Large intestine (tissue), 3 donors: ENCODE measurements at regions not wholly inside any gene's neighbourhood (a gene's known extent, or its start where the extent isn't known, plus 50 kb on each side); places are given as distances from the start of the nearest gene placed in this dataset.
"Not testable (repeated sequence)": the region's sequence is repeated elsewhere in the genome, so short reads cannot be mapped to it uniquely, and the experiment has no call there.

Experiments
- DNase-seq, 2 donors: peaks; one replicate each; pipeline versions ENCODE4 v3.0.0 to v3.0.0-alpha.2; 2013
- H3K27ac ChIP-seq: one replicate; pipeline ENCODE4 v1.5.1; 2013; ENCODE audit warnings: low read length
- H3K27me3 ChIP-seq: 2 replicates; pipeline ENCODE4 v1.6.1; 2013; ENCODE audit warnings: low read length; ENCODE audit not compliant: control insufficient read depth, insufficient read depth
- H3K36me3 ChIP-seq: 2 replicates; pipeline ENCODE4 v1.6.1; 2013; ENCODE audit warnings: low read length; ENCODE audit not compliant: control insufficient read depth, insufficient read depth
- H3K4me1 ChIP-seq: one replicate; pipeline ENCODE4 v1.6.1; 2013; ENCODE audit warnings: low read length; ENCODE audit not compliant: control insufficient read depth, insufficient read depth
- H3K4me3 ChIP-seq: one replicate; pipeline ENCODE4 v1.5.1; 2013; ENCODE audit warnings: low read length
- H3K9me3 ChIP-seq: one replicate; pipeline ENCODE4 v1.6.1; 2013; ENCODE audit warnings: mild to moderate bottlenecking, low read depth, low read length, moderate library complexity; ENCODE audit not compliant: control insufficient read depth
- WGBS: methylation state at CpG from one replicate; pipeline ENCODE4 v1.1.5; 2013; ENCODE audit warnings: low lambda C conversion rate; ENCODE audit not compliant: insufficient coverage; 5-methylcytosine and 5-hydroxymethylcytosine counted together

DNA sequence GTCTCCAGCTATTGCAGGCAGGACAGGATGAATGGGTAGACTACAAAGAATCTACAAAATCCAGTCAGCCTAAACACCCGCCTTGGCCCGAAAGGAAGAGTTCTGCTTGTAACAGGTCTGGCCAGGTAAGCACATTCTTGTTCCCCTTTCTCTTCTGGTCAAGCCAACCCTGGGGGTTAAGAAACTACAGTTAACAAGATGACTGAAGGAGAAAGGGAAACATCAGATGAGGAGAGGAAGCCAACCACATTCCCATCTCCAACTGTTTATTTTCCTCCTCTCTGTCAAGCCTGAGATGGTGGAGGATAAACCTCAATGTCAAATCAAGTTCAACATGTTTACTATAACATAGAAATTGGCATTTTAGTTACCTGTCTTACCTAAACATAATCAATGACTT, 198.9 kb downstream of the IPMK start:
- DNase-seq = no peak
- Histone ChIP-seq H3K27ac (no peak overlapping the region), H3K4me3 (no peak overlapping the region), H3K4me1 (no peaks in the 10 kb centered on the region), H3K9me3 (no peaks in the 10 kb centered on the region), H3K27me3 (no peaks in the 10 kb centered on the region), H3K36me3 (no peaks in the 10 kb centered on the region)
- no CpG with 5 or more reads among the region's 2 CpGs for WGBS

DNA sequence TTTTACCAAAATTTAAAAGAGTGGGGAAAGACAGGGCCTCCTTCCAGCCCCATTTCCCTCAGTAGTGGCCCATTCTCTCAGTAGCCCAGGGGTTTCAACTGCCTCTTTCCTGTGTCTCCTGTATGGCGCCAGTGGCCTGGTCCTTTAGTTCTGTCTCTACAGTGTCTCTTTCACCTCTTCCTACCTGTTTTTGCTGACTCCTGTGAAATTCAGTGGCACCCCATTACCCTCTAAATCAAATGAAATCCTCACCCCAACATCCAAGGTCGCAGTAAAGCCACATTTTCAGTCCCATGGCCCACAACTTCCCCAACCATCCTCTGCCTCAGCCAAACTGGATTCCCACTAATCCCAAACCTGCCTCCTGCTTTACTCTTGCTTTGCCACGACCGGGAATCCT, 200.7 kb downstream of the IPMK start:
- no CpG with 5 or more reads among the region's 4 CpGs for WGBS
- Histone ChIP-seq H3K27me3 (no peaks in the 10 kb centered on the region), H3K27ac (no peak overlapping the region), H3K9me3 (no peaks in the 10 kb centered on the region), H3K4me3 (no peak overlapping the region), H3K4me1 (no peaks in the 10 kb centered on the region), H3K36me3 (no peaks in the 10 kb centered on the region)
- DNase-seq = no peak

DNA sequence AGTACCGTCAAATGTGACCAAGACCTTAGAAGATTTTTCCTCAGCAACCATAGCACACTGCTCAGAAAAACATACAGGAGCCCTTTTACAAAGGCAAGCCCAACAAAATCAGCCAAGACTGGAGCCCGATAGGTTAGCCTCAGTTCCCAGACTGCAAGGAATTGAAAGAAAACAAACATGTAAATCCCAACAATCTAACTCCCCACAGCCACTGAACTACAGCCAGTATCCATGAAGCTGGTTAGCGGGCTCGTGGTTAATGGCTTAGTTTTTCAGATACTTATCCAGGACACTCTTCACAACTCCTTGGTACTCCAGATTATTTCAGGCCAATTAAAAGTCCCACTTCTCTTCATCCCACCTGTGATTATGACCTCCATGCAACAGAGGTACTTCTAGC, 201.6 kb downstream of the IPMK start:
- Histone ChIP-seq H3K27ac (no peak overlapping the region), H3K4me1 (no peaks in the 10 kb centered on the region), H3K9me3 (no peaks in the 10 kb centered on the region), H3K4me3 (no peak overlapping the region), H3K36me3 (no peaks in the 10 kb centered on the region), H3K27me3 (no peaks in the 10 kb centered on the region)
- WGBS = no CpG with 5 or more reads among the region's 4 CpGs
- DNase-seq = no peak

DNA sequence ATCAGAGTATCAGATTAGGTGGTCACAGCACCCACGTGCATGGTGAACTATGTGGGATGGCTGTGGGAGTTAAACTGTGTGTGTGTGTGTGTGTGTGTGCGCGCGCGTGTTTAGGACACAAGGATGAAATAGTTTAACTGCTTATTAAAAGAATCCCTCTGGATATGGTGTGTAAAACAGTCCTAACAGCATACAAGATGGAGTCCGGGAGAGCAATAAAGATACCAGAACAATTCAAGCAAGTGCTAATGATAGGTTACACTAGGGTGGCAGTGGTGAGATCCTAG, 202.2 kb downstream of the IPMK start:
- Histone ChIP-seq H3K27me3 (no peaks in the 10 kb centered on the region), H3K9me3 (no peaks in the 10 kb centered on the region), H3K36me3 (no peaks in the 10 kb centered on the region), H3K4me1 (no peaks in the 10 kb centered on the region), H3K27ac (no peak overlapping the region), H3K4me3 (no peak overlapping the region)
- no CpG with 5 or more reads among the region's 6 CpGs for WGBS
- no peak for DNase-seq

DNA sequence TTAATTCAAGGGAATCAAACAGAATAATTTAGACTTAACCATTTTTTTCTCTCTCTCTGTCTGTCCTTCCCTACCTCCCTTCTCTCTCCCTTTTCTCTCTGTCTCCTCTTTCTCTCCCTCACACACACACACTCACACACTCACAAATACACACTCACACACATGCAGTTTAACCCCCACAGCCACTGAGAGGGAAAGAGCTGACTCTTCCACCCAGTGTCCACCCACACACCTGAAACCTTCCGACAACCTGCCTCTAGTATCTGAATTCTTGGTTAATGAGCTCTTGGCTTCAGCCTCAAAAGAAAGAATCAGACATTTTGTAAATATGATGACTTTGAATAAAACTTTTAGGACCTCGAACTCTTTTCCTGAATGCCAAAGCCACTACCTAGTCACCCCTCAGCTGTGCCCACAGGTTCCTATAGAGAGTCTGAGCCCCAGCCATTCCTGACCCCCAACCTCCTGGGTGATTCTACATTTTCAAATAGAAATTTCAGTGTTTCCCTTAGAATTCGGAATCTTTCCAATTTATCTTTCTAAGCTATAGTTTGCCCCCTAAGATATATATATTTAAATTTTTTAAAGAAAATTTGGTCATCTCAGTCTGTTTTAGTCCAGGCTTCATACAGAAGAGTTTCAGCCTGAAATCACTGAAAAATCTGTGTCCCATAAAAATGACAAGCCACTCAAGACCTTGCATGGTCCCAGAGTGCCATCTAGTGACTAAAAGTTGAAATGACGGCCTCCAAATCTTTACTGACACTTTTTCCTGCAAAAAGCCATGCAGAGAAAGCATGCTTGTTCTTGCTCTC, 202.8 kb downstream of the IPMK start:
- DNase-seq = peak; percentile 13 to 31

DNA sequence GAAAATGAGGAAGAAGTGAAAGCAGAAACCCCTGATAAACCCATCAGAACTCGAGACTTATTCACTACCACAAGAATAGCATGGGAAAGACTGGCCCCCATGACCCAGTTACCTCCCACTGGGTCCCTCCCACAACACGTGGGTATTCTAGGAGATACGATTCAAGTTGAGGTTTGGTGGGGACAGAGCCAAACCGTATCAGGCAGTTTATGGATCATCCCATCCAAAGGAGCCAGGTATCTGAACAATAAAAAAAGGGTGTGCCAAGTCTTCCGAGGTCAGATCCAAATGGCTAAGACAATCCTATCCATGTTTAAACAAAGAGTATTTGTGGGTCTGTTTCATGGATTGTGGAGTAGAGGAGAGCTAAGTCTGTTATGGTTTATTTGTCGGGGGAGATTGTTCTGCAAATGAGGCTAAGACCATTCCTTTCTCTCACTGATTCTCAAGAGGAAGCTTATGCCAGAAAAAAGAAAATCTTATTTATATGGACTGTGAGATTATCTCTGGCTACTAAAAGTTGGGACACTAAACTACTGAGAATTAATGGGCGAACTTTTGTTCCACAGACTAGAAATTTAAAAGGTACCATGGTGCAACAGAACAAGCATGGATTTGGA, 203.7 kb downstream of the IPMK start:
- H3K4me1 ChIP-seq = no peaks in the 10 kb centered on the region
- H3K4me3 ChIP-seq = no peak overlapping the region
- no peaks in the 10 kb centered on the region for H3K36me3 ChIP-seq
- DNase-seq = peak in 1 of 2 donors; percentile 23
- no peaks in the 10 kb centered on the region for H3K9me3 ChIP-seq
- no peaks in the 10 kb centered on the region for H3K27me3 ChIP-seq
- 100% methylated on average over 1 of the region's 7 CpGs for WGBS
- H3K27ac ChIP-seq = no peak overlapping the region

More for the DNA sequence above, 202.8 kb downstream of the IPMK start:
- H3K4me1 ChIP-seq = no peaks in the 10 kb centered on the region
- 70% methylated on average over 2 of the region's 4 CpGs for WGBS
- H3K4me3 ChIP-seq = no peak overlapping the region
- no peaks in the 10 kb centered on the region for H3K27me3 ChIP-seq
- H3K9me3 ChIP-seq = no peaks in the 10 kb centered on the region
- H3K27ac ChIP-seq = no peak overlapping the region
- H3K36me3 ChIP-seq = no peaks in the 10 kb centered on the region

DNA sequence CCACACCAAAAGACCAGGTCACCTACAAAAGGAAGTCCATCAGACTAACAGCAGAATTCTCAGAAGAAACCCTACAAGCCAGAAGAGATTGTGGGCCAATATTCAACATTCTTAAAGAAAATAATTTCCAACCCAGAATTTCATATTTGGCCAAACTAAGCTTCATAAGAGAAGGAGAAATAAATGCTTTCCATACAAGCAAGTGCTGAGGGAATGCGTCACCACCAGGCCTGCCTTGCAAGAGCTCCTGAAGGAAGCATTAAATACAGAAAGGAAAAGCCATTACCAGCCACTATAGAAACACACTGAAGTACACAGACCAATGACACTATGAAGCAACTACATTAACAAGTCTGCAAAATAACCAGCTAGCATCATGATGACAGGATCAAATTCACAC, 209.0 kb downstream of the IPMK start:
- not testable (repeated sequence) for H3K27ac ChIP-seq, H3K4me1 ChIP-seq, H3K9me3 ChIP-seq, H3K36me3 ChIP-seq, H3K27me3 ChIP-seq, H3K4me3 ChIP-seq, DNase-seq
- WGBS = no CpG with 5 or more reads among the region's 1 CpG

DNA sequence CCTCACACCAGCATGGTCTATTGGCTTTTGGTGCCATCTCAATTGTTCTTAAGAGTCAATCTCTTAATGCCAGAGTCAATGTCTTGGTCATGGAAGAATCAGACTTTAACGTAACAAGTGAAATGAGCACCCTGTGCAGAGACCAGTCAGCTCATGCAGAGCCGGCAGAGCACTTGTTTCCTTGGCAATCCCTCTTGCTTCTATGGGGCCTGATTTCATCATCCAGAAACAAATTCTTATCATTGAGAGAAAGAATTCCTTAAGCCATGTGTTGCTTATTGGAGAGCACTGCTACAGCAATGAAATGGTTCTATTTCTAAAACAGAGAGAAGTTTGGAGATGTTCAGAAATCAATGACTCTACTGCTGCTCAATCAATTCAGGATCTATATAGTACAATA, 212.8 kb downstream of the IPMK start:
- Histone ChIP-seq H3K9me3 (no peaks in the 10 kb centered on the region), H3K27ac (no peak overlapping the region), H3K27me3 (no peaks in the 10 kb centered on the region), H3K4me3 (no peak overlapping the region), H3K36me3 (no peaks in the 10 kb centered on the region), H3K4me1 (no peaks in the 10 kb centered on the region)
- no peak for DNase-seq
- WGBS = 100% methylated on average over 1 of the region's 2 CpGs

DNA sequence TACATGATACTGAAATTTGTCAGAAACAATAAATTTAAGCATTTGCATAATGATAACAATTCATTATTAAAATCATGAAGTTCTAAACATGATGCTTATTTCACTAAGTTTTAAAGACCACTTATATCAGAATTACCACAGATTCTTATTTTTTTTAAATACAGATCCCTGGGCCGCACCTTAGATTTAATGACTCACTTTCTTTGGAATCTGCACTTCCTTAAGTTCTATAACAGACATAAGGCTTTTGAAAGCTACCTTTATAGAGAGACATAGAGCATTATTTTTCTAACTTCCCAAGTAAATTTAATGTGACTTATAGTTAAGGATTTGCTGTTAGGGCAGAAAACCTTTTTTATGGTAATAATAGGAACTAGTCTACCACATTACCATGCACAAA, 214.9 kb downstream of the IPMK start:
- no peaks in the 10 kb centered on the region for H3K27me3 ChIP-seq
- no peak overlapping the region for H3K27ac ChIP-seq
- no peaks in the 10 kb centered on the region for H3K9me3 ChIP-seq
- no peak overlapping the region for H3K4me3 ChIP-seq
- H3K36me3 ChIP-seq = no peaks in the 10 kb centered on the region
- DNase-seq = no peak
- H3K4me1 ChIP-seq = no peaks in the 10 kb centered on the region
- WGBS = 100% methylated on average over 1 of the region's 1 CpG

DNA sequence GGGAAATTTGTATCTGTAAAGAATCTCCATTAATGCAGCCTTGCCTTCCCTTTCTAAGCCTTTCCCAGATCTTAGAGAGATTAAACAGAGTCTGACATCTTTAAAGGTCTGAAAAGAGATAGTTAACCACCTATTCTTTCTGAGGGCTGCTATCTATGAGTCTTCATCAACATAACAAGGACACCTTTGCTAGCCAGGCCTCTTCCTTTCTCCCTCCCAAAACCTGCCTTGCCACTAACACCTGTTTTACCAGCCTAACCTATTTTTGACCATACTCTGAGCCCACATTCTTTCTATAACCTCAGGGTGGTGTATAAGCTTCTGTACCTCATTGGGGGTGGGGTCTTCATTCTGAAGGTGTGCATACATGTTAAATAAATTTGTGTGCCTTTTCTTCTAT, 217.1 kb downstream of the IPMK start:
- Histone ChIP-seq H3K36me3 (no peaks in the 10 kb centered on the region), H3K27ac (no peak overlapping the region), H3K4me1 (no peaks in the 10 kb centered on the region), H3K9me3 (no peaks in the 10 kb centered on the region), H3K4me3 (no peak overlapping the region), H3K27me3 (no peaks in the 10 kb centered on the region)
- no peak for DNase-seq

DNA sequence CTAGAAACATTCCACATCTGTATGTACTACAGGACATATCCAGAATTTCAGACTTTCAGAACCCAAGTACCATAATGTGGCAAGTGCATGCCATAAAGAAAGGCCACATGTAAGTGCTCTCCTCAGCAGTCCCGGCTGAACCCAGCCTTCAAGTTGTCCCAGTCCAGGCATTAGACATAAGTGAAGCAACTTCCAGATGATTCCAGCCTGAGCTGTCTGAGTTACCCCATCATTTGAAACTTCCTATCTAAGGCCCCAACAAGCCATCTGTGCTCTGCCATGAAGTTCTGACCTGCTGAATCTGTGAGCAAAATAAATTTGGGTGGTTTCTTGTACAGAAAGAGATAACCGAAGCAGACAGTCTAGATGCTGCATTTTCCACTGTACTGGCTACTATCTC, 218.8 kb downstream of the IPMK start:
- no peaks in the 10 kb centered on the region for H3K36me3 ChIP-seq
- H3K27me3 ChIP-seq = no peaks in the 10 kb centered on the region
- H3K4me1 ChIP-seq = no peaks in the 10 kb centered on the region
- no peaks in the 10 kb centered on the region for H3K9me3 ChIP-seq
- WGBS = no CpG with 5 or more reads among the region's 2 CpGs
- no peak for DNase-seq
- H3K4me3 ChIP-seq = no peak overlapping the region
- H3K27ac ChIP-seq = no peak overlapping the region
